AG04450 (cell line): ENCODE measurements at regions not wholly inside any gene's neighbourhood (a gene's known extent, or its start where the extent isn't known, plus 50 kb on each side); places are given as distances from the start of the nearest gene placed in this dataset.
A peak's percentile ranks its signal among the peaks of the same experiment; 100 is the strongest.
"Not testable (repeated sequence)": the region's sequence is repeated elsewhere in the genome, so short reads cannot be mapped to it uniquely, and the experiment has no call there.

Experiments
- CTCF ChIA-PET: fragments of 300-600, 350-600 bp; formaldehyde crosslinking; extraction: SDS; loops from one replicate; lab custom pipeline; 2022; ENCODE audit warnings: antibody characterized with exemption, inconsistent platforms; lab: Charles Lee
- POLR2A ChIA-PET: fragments of 350-600 bp; formaldehyde crosslinking; extraction: SDS; loops from one replicate; lab custom pipeline; 2021; ENCODE audit warnings: antibody characterized with exemption, inconsistent platforms; lab: Yijun Ruan, JAX
- DNase-seq: peaks from one replicate; pipeline ENCODE4 v3.0.0-alpha.2; 2011; ENCODE audit warnings: low read depth, low spot score
- H3K27ac ChIP-seq: one replicate; pipeline ENCODE4 v1.5.1; 2012; ENCODE audit warnings: low read depth, low read length, control low read depth
- H3K27me3 ChIP-seq: one replicate; pipeline ENCODE4 v1.6.0; 2012; ENCODE audit warnings: low read length; ENCODE audit not compliant: control insufficient read depth, insufficient read depth
- H3K4me3 ChIP-seq: 2 replicates; pipeline ENCODE4 v1.5.1; 2011; ENCODE audit warnings: mild to moderate bottlenecking, low read depth, low read length, control low read depth
- H3K9me3 ChIP-seq: 2 replicates; pipeline ENCODE4 v1.5.1; 2012; ENCODE audit warnings: low read length; ENCODE audit not compliant: control insufficient read depth, insufficient read depth
- TF ChIP-seq, protein P1 (sequence below): IDR thresholded peaks from 2 replicates; pipeline ENCODE4 v1.5.1; 2011; ENCODE audit warnings: low read depth, low read length, control low read depth, inconsistent platforms

DNA sequence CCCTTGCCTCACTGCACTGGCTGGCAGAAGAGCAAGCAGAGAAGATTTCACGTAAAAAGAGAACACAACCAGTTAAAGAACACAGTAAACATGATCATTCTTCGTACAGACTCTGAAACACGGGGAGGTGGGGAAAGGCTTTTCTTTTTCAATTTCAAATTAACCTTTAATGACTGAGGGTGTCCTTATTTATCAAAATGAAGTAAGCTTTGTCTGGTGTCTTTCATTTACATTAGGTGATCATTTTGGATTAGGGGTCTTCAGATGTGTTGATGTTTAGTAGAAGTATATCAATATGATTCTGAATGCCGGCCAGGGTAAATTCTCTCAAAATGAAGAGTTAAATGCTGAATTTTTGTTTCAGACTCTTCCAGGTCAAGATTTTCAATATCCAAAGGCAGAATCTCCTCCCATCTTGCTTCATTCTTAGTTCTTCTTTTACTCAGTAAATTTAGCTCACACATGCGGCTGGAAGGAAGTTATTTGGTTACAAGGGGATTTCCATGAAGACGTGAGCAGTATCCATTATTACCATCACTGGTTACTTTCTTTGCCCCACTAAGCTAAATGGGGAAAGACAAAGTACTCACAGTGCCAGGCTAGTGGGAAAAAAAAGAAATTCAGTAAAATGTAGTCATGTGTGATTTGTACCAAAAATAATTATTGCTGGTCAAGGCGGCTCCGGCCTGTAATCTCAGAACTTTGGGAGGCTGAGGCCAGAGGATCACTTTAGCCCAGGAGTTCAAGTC is 272.2 kb upstream of the NR2F2 start:
- H3K9me3 ChIP-seq = no peaks in the 10 kb centered on the region
- H3K27ac ChIP-seq = no peak overlapping the region
- H3K4me3 ChIP-seq = no peak overlapping the region
- DNase-seq = no peak
- TF ChIP-seq, protein P1, sequence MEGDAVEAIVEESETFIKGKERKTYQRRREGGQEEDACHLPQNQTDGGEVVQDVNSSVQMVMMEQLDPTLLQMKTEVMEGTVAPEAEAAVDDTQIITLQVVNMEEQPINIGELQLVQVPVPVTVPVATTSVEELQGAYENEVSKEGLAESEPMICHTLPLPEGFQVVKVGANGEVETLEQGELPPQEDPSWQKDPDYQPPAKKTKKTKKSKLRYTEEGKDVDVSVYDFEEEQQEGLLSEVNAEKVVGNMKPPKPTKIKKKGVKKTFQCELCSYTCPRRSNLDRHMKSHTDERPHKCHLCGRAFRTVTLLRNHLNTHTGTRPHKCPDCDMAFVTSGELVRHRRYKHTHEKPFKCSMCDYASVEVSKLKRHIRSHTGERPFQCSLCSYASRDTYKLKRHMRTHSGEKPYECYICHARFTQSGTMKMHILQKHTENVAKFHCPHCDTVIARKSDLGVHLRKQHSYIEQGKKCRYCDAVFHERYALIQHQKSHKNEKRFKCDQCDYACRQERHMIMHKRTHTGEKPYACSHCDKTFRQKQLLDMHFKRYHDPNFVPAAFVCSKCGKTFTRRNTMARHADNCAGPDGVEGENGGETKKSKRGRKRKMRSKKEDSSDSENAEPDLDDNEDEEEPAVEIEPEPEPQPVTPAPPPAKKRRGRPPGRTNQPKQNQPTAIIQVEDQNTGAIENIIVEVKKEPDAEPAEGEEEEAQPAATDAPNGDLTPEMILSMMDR = no peak
- peaks cover 2% of the 10 kb centered on the region for H3K27me3 ChIP-seq
- POLR2A ChIA-PET = no interaction called here
- CTCF ChIA-PET = no interaction called here

DNA sequence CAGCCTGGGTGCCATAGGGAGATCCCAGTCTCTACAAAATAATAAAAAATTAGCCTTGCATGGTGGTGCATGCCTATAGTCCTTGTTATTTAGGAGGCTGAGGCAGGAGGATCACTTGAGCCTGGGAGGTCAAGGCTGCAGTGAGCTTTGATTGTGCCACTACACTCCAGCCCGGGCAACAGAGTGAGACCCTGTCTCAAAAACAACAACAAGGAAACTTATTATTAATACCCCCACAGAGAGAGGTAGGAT is 271.7 kb upstream of the NR2F2 start:
- DNase-seq, H3K27ac ChIP-seq, POLR2A ChIA-PET, H3K27me3 ChIP-seq, H3K9me3 ChIP-seq, H3K4me3 ChIP-seq, CTCF ChIA-PET: not testable (repeated sequence)

DNA sequence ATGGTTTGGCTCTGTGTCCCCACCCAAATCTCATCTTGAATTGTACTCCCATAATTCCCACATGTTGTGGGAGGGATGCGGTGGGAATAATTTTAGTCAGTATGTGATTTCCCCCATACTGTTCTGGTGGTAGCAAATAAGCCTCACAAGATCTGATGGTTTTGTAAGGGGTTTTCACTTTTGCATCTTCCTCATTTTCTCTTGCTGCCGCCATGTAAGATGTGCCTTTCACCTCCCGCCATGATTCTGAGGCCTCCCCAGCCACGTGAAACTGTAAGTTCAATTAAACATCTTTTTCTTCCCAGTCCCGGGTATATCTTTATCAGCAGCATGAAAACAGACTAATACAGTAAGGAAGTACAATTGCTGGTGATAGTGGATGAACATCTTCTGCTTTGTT is 269.9 kb upstream of the NR2F2 start:
- H3K27ac ChIP-seq, H3K9me3 ChIP-seq, H3K27me3 ChIP-seq, H3K4me3 ChIP-seq, POLR2A ChIA-PET, DNase-seq: not testable (repeated sequence)
- CTCF ChIA-PET = interaction anchor here (0.6 to 0.8 kb wide), 2 partner anchors 205 to 267 kb away, joined by 3 to 4 read pairs; no protein-coding TSS in a partner anchor

DNA sequence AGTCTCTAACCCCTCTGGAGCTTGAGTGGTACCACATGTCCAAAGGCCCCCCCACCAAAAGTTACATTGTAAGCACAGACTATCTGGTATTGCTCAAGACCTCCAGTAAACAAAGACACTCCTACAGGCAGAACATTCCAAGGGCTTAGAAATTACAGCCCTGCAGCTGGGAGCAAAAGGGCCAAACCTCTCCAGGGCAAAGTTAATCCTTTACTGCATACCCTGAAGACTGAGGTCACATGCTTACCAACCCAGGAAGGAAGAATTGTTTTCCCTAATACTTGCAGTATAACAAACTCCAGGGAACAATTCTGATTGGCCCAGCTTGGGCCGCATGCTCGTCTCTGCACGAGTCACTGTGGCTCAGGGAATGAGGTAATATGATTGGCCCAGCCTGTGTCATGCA is 266.1 kb upstream of the NR2F2 start:
- ChIA-PET CTCF (no interaction called here), POLR2A (no interaction called here)

DNA sequence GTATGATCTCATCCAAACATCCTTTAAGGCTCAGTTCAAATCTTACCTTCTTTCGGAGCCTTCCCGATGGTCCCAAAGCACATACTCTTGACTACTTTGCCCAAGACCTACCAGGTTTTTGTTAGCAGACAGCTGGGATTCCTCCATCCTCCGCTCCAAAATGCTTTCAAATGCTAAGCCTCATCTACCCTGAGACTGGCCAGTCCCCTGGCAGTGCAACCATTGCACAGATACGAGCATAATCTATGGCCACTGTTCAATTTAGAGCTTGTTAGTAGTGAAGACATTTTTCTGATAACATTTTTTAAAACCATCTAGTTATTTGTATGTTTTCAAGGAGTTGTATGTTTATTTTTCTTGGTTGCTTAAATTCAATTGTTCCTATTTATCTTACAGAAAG is 264.4 kb upstream of the NR2F2 start:
- POLR2A ChIA-PET = no interaction called here
- H3K27me3 ChIP-seq = no peaks in the 10 kb centered on the region
- no peak overlapping the region for H3K4me3 ChIP-seq
- H3K9me3 ChIP-seq = peaks cover 4% of the 10 kb centered on the region; the same call in 1 of the 2 replicates
- H3K27ac ChIP-seq = no peak overlapping the region
- no peak for DNase-seq
- TF ChIP-seq, protein P1 = no peak
- CTCF ChIA-PET = interaction anchor here (0.8 kb wide), 1 partner anchor 254 kb away, joined by 4 read pairs; no protein-coding TSS in a partner anchor

More for the DNA sequence above, 266.1 kb upstream of the NR2F2 start:
- H3K4me3 ChIP-seq = no peak overlapping the region
- peak; percentile 18 for DNase-seq
- H3K27ac ChIP-seq = no peak overlapping the region
- no peaks in the 10 kb centered on the region for H3K27me3 ChIP-seq
- H3K9me3 ChIP-seq = peaks cover 4% of the 10 kb centered on the region; the same call in 1 of the 2 replicates
- TF ChIP-seq, protein P1 = no peak

DNA sequence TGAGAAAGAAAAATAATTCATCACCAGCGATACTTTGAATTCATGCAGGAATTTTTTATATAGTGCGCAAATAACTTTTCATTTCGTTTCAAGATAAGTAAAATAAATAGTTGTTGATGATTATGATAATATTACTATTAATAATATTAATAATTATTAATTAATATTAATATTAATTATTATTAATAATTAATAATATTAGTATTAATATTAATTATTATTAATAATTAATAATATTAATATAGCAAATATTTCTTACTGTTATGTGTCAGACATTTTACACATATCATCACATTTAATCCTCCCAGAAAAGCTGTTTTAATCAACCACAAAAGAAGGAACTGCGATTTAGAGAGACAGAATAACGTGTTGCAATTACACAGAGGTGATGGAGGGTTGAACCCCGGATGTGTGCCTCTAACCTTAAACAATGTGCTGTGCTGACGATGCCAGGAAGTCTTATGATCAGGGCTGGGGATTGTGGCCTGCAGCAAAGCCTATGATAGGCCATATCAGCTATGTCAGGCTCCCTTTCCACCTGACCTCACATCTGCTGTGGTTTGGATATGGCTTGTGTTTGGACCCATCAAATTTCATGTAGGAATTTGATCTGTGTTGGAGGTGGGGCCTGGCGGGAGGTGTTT is 263.5 kb upstream of the NR2F2 start:
- no peak for DNase-seq
- Histone ChIP-seq H3K4me3 (no peak overlapping the region), H3K9me3 (peaks cover 4% of the 10 kb centered on the region; the same call in 1 of the 2 replicates), H3K27ac (no peak overlapping the region), H3K27me3 (no peaks in the 10 kb centered on the region)
- ChIA-PET POLR2A (no interaction called here), CTCF (no interaction called here)
- TF ChIP-seq, protein P1 = no peak
